Peyer's patch (tissue), 4 donors: ENCODE measurements at regions not wholly inside any gene's neighbourhood (a gene's known extent, or its start where the extent isn't known, plus 50 kb on each side); places are given as distances from the start of the nearest gene placed in this dataset.

Source experiments
- POLR2A ChIP-seq, 2 donors: fragments of 450-650 bp; IDR thresholded peaks; one replicate each; pipeline ENCODE4 v1.5.1; 2017; ENCODE audit warnings: antibody characterized with exemption in 2 of 2, mild to moderate bottlenecking in 2 of 2, moderate library complexity in 2 of 2
- TF ChIP-seq, protein P1 (sequence below), 6 experiments: fragments of 450-650 bp in 4 of 6; fragments of 200-600 bp in 2 of 6; sonication (generic) in 1 of 6; IDR thresholded peaks; one replicate each; pipeline ENCODE4 v1.5.1; 2017 to 2019; ENCODE audit warnings: antibody characterized with exemption in 6 of 6, mild to moderate bottlenecking in 3 of 6, moderate library complexity in 1 of 6

DNA sequence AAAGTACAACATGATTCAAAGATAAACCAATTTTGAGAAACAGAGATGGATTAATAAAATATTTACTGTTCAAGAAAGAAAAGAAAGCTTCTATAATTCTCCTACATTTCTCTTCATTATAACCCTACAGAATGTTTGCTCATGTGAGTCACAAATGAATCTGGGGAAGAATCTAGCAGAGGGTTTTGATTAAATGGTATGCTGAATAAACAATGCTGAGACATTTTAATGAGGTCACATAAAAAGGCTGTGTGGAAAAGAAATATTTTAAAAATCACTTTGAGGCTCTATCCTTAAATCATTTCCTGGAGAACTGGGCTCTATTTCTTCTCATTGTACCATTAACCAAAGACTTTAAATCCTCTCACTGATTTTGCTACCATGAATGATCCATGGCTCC is 727.7 kb downstream of the NTRK3 start:
- TF ChIP-seq, protein P1, sequence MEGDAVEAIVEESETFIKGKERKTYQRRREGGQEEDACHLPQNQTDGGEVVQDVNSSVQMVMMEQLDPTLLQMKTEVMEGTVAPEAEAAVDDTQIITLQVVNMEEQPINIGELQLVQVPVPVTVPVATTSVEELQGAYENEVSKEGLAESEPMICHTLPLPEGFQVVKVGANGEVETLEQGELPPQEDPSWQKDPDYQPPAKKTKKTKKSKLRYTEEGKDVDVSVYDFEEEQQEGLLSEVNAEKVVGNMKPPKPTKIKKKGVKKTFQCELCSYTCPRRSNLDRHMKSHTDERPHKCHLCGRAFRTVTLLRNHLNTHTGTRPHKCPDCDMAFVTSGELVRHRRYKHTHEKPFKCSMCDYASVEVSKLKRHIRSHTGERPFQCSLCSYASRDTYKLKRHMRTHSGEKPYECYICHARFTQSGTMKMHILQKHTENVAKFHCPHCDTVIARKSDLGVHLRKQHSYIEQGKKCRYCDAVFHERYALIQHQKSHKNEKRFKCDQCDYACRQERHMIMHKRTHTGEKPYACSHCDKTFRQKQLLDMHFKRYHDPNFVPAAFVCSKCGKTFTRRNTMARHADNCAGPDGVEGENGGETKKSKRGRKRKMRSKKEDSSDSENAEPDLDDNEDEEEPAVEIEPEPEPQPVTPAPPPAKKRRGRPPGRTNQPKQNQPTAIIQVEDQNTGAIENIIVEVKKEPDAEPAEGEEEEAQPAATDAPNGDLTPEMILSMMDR (IDR thresholded peaks at IDR 0.05): no peak
- TF ChIP-seq POLR2A (IDR thresholded peaks at IDR 0.05): no peak
